HepG2 (cell line): ENCODE measurements at regions not wholly inside any gene's neighbourhood (a gene's known extent, or its start where the extent isn't known, plus 50 kb on each side); places are given as distances from the start of the nearest gene placed in this dataset.

ENCODE experiments used
- ATAC-seq: fragments of 200-7000 bp; cut with Tn5 transposase; 3 replicates; pipeline ENCODE4 v1.9.1; 2020; ENCODE audit warnings: mild to moderate bottlenecking, moderate library complexity
- BruUV-seq: library from RNA; stranded (reverse); fragments of 400-500 nt; replicated peaks from 2 replicates; lab custom pipeline; 2021; lab: Mats Ljungman, UMichigan
- CTCF ChIA-PET: fragments of 300-600 bp; formaldehyde crosslinking; extraction: SDS; loops from one replicate; lab custom pipeline; 2021; ENCODE audit warnings: low total read pairs, inconsistent platforms, low intra/inter-chr PET ratio; lab: Yijun Ruan, JAX
- POLR2A ChIA-PET: fragments of 350-600 bp; sonication (Branson Sonifier 250); formaldehyde crosslinking; loops from one replicate; lab custom pipeline; 2020; ENCODE audit warnings: antibody characterized with exemption, inconsistent platforms; lab: Yijun Ruan, JAX
- DNase-seq: peaks from one replicate; pipeline ENCODE4 v3.0.0-alpha.2; 2015; ENCODE audit warnings: low spot score
- FAIRE-seq: peaks from 3 replicates; lab custom pipeline; 2011; peaks lifted over from hg19 to GRCh38; lab: Jason Lieb, UNC
- H2AFZ ChIP-seq: one replicate; pipeline ENCODE4 v1.6.1; 2011; ENCODE audit warnings: low read length, inconsistent platforms
- H3K27ac ChIP-seq: fragments of 300-600 bp; 3 replicates; pipeline ENCODE4 v1.8.0; 2011; ENCODE audit warnings: mixed run types, mild to moderate bottlenecking, mixed read lengths, low read length, inconsistent platforms; ENCODE audit not compliant: insufficient read depth; ENCODE audit errors: extremely low read length
- H3K27me3 ChIP-seq, 2 experiments: fragments of 200-600 bp in 1 of 2; 2 replicates in 1 of 2; 3 replicates in 1 of 2; pipeline versions ENCODE4 v1.6.0 to v1.8.0; 2011; ENCODE audit warnings: low read length in 2 of 2, mild to moderate bottlenecking in 2 of 2, moderate library complexity in 2 of 2, inconsistent platforms in 1 of 2; ENCODE audit not compliant: insufficient read depth in 2 of 2, control insufficient read depth in 1 of 2
- H3K36me3 ChIP-seq, 2 experiments: fragments of 200-600 bp in 1 of 2; replicated peaks in 1 of 2; 2 replicates in 1 of 2; 3 replicates in 1 of 2; pipeline versions ENCODE4 v1.5.1 to v1.8.0; 2011; ENCODE audit warnings: low read length in 2 of 2, inconsistent platforms in 1 of 2; ENCODE audit not compliant: insufficient read depth in 2 of 2, control insufficient read depth in 1 of 2
- H3K4me1 ChIP-seq: 2 replicates; pipeline ENCODE4 v1.5.1; 2012; ENCODE audit warnings: low read length, inconsistent platforms; ENCODE audit not compliant: insufficient read depth
- H3K4me2 ChIP-seq: 2 replicates; pipeline ENCODE4 v1.6.0; 2011; ENCODE audit warnings: low read depth, low read length, inconsistent platforms
- H3K4me3 ChIP-seq, 3 experiments: fragments of 200-600 bp in 1 of 3; sonication (generic), shearing (Covaris generic) in 1 of 3; replicated peaks in 1 of 3; 2 replicates each; pipeline ENCODE4 v1.5.1; 2011 to 2016; ENCODE audit warnings: low read length in 3 of 3, inconsistent platforms in 2 of 3, low read depth in 2 of 3, mild to moderate bottlenecking in 2 of 3, control low read depth in 1 of 3, mixed read lengths in 1 of 3; ENCODE audit not compliant: insufficient read depth in 1 of 3
- H3K79me2 ChIP-seq: one replicate; pipeline ENCODE4 v1.6.1; 2011; ENCODE audit warnings: low read length, inconsistent platforms; ENCODE audit not compliant: insufficient read depth
- H3K9ac ChIP-seq: 2 replicates; pipeline ENCODE4 v1.6.0; 2011; ENCODE audit warnings: mild to moderate bottlenecking, low read depth, low read length, inconsistent platforms; ENCODE audit not compliant: insufficient read depth
- H3K9me3 ChIP-seq: 2 replicates; pipeline ENCODE4 v1.5.1; 2012; ENCODE audit warnings: mild to moderate bottlenecking, low read length
- H4K20me1 ChIP-seq: 2 replicates; pipeline ENCODE4 v1.6.0; 2011; ENCODE audit warnings: inconsistent platforms, mild to moderate bottlenecking, low read length, moderate library complexity; ENCODE audit not compliant: insufficient read depth
- CBFB ChIP-seq: sonication (generic); formaldehyde crosslinking; IDR thresholded peaks from 2 replicates; pipeline ENCODE4 v1.4.0; 2020; ENCODE audit warnings: missing genetic modification reagents
- CREBL2 ChIP-seq: sonication (generic); formaldehyde crosslinking; IDR thresholded peaks from 2 replicates; pipeline ENCODE4 v1.8.1; 2023; ENCODE audit warnings: missing genetic modification reagents, mild to moderate bottlenecking, borderline replicate concordance
- CSRNP1 ChIP-seq: sonication (generic); formaldehyde crosslinking; IDR thresholded peaks from 2 replicates; pipeline ENCODE4 v1.8.1; 2023; ENCODE audit warnings: mild to moderate bottlenecking, missing genetic modification reagents
- DR1 ChIP-seq: sonication (generic); formaldehyde crosslinking; IDR thresholded peaks from 2 replicates; pipeline ENCODE4 v1.8.0; 2021; ENCODE audit warnings: mild to moderate bottlenecking, missing genetic modification reagents, inconsistent platforms
- EED ChIP-seq: sonication (generic); formaldehyde crosslinking; IDR thresholded peaks from 2 replicates; pipeline ENCODE4 v1.5.0; 2020; ENCODE audit warnings: mild to moderate bottlenecking, missing genetic modification reagents
- FOXK1 ChIP-seq: sonication (generic); formaldehyde crosslinking; IDR thresholded peaks from 2 replicates; pipeline ENCODE4 v1.4.0; 2020; ENCODE audit warnings: low read depth, missing genetic modification reagents, borderline replicate concordance
- MIER3 ChIP-seq: IDR thresholded peaks from 2 replicates; pipeline ENCODE4 v1.6.1; 2016; ENCODE audit warnings: missing compliant biosample characterization, borderline replicate concordance
- TFE3 ChIP-seq: IDR thresholded peaks from 2 replicates; pipeline ENCODE4 v1.6.1; 2016
- THAP7 ChIP-seq: sonication (generic); formaldehyde crosslinking; IDR thresholded peaks from 2 replicates; pipeline ENCODE4 v1.8.1; 2023; ENCODE audit warnings: mild to moderate bottlenecking, missing genetic modification reagents
- ZEB1 ChIP-seq: IDR thresholded peaks from 2 replicates; pipeline ENCODE4 v1.6.1; 2012; ENCODE audit warnings: mild to moderate bottlenecking, low read depth, inconsistent platforms; ENCODE audit not compliant: insufficient replicate concordance
- ZNF414 ChIP-seq: sonication (generic); formaldehyde crosslinking; IDR thresholded peaks from 2 replicates; pipeline ENCODE4 v1.5.0; 2020; ENCODE audit warnings: missing genetic modification reagents
- ZNF446 ChIP-seq: sonication (generic); formaldehyde crosslinking; IDR thresholded peaks from 2 replicates; pipeline ENCODE4 v1.5.0; 2020; ENCODE audit warnings: mild to moderate bottlenecking, missing genetic modification reagents
- ZNF768 ChIP-seq: sonication (generic); formaldehyde crosslinking; IDR thresholded peaks from 2 replicates; pipeline ENCODE4 v1.4.0; 2020; ENCODE audit warnings: missing genetic modification reagents
- WGBS: methylation state at CpG from one replicate; pipeline ENCODE4 v1.1.6; 2017; ENCODE audit warnings: low lambda C conversion rate; 5-methylcytosine and 5-hydroxymethylcytosine counted together
- in situ Hi-C: cut with HindIII; loops from 2 replicates; pipeline ENCODE4 v1.10.0; 2017; ENCODE audit warnings: low pct_unique_long_range_greater_than_20kb; ENCODE audit not compliant: extremely low pct_ligation_motif_present
- intact Hi-C: fragments of 100-400 bp; cut with micrococcal nuclease; formaldehyde crosslinking; loops from one replicate; pipeline ENCODE4 v1.10.0; 2022; ENCODE audit not compliant: unreplicated experiment

GRCh38 chr2:117091041-117091837 is 723.3 kb upstream of the DDX18 start:
- in situ Hi-C loops, result no loop called here
- TF ChIP-seq ZNF446 (CRISPR knock-in tag), result no peak
- TF ChIP-seq ZEB1, result no peak
- no peak for TF ChIP-seq ZNF768
- TF ChIP-seq CREBL2 (CRISPR knock-in tag), result no peak
- TF ChIP-seq CBFB (CRISPR knock-in tag), result no peak
- TF ChIP-seq THAP7 (CRISPR knock-in tag), result no peak
- no peak for TF ChIP-seq MIER3 (CRISPR knock-in tag)
- TF ChIP-seq TFE3 (CRISPR knock-in tag), result no peak
- no peak for TF ChIP-seq EED
- TF ChIP-seq FOXK1 (CRISPR knock-in tag), result no peak
- TF ChIP-seq DR1 (CRISPR knock-in tag), result no peak
- no peak for TF ChIP-seq CSRNP1 (CRISPR knock-in tag)
- no peak for TF ChIP-seq ZNF414
- H3K4me1 ChIP-seq, result no peaks in the 10 kb centered on the region
- ATAC-seq (no peak), DNase-seq (no peak), FAIRE-seq (no peak)
- CTCF ChIA-PET, result no interaction called here
- H3K9me3 ChIP-seq, result peaks cover 44% of the 10 kb centered on the region
- H3K9ac ChIP-seq, result no peak overlapping the region
- intact Hi-C loops, result no loop called here
- no peak overlapping the region for H2AFZ ChIP-seq
- WGBS, result 5% methylated on average over 2 of the region's 2 CpGs
- H3K4me3 ChIP-seq, result no peak overlapping the region
- H3K79me2 ChIP-seq, result no peaks in the 10 kb centered on the region
- H4K20me1 ChIP-seq, result no peaks in the 10 kb centered on the region
- H3K36me3 ChIP-seq, result no peaks in the 10 kb centered on the region
- no TSS peak for BruUV-seq
- POLR2A ChIA-PET, result no interaction called here
- H3K4me2 ChIP-seq, result no peak overlapping the region
- H3K27me3 ChIP-seq, result no peaks in the 10 kb centered on the region
- H3K27ac ChIP-seq, result no peak overlapping the region
